Retina (tissue), 1 donor: ENCODE measurements at regions not wholly inside any gene's neighbourhood (a gene's known extent, or its start where the extent isn't known, plus 50 kb on each side); places are given as distances from the start of the nearest gene placed in this dataset.
"Not testable (repeated sequence)": the region's sequence is repeated elsewhere in the genome, so short reads cannot be mapped to it uniquely, and the experiment has no call there.

ENCODE experiments used
- DNase-seq: peaks from one replicate; pipeline ENCODE4 v3.0.0-alpha.2; 2016

GRCh38 chrX:23458957-23459356, 124.3 kb downstream of the PTCHD1 start:
- DNase-seq: not testable (repeated sequence)

GRCh38 chrX:23465105-23465791, 130.6 kb downstream of the PTCHD1 start:
- DNase-seq: no peak

GRCh38 chrX:23465985-23466384, 131.3 kb downstream of the PTCHD1 start:
- no peak for DNase-seq

GRCh38 chrX:23478056-23478455, 143.4 kb downstream of the PTCHD1 start:
- no peak for DNase-seq

- DNase-seq: no peak
These were observed 143.9 kb downstream of the PTCHD1 start for GRCh38 chrX:23478561-23478960.

- DNase-seq: no peak
These were observed 147.9 kb downstream of the PTCHD1 start for GRCh38 chrX:23482561-23482960.

- no peak for DNase-seq
These were observed 148.7 kb downstream of the PTCHD1 start for GRCh38 chrX:23483396-23483795.

GRCh38 chrX:23493941-23494374, 159.3 kb downstream of the PTCHD1 start:
- DNase-seq: no peak

GRCh38 chrX:23494741-23495140, 160.1 kb downstream of the PTCHD1 start:
- no peak for DNase-seq

GRCh38 chrX:23497919-23498318, 163.3 kb downstream of the PTCHD1 start:
- DNase-seq: no peak

GRCh38 chrX:23501974-23502373, 165.3 kb upstream of the PRDX4 start:
- no peak for DNase-seq

GRCh38 chrX:23503835-23504539, 163.3 kb upstream of the PRDX4 start:
- DNase-seq: no peak

GRCh38 chrX:23504540-23504884, 162.8 kb upstream of the PRDX4 start:
- no peak for DNase-seq

- DNase-seq: no peak
These were observed 162.4 kb upstream of the PRDX4 start for GRCh38 chrX:23504895-23505294.

- no peak for DNase-seq
These were observed 161.6 kb upstream of the PRDX4 start for GRCh38 chrX:23505531-23506303.

- no peak for DNase-seq
These were observed 158.0 kb upstream of the PRDX4 start for GRCh38 chrX:23509256-23509655.

GRCh38 chrX:23511793-23512192, 155.5 kb upstream of the PRDX4 start:
- DNase-seq: no peak

- DNase-seq: no peak
These were observed 154.2 kb upstream of the PRDX4 start for GRCh38 chrX:23513121-23513520.

GRCh38 chrX:23514082-23514481, 153.2 kb upstream of the PRDX4 start:
- DNase-seq: no peak

- no peak for DNase-seq
These were observed 152.3 kb upstream of the PRDX4 start for GRCh38 chrX:23515028-23515427.

GRCh38 chrX:23523026-23523657, 144.2 kb upstream of the PRDX4 start:
- not testable (repeated sequence) for DNase-seq

GRCh38 chrX:23524467-23524866, 142.8 kb upstream of the PRDX4 start:
- DNase-seq: no peak

GRCh38 chrX:23525531-23525930, 141.8 kb upstream of the PRDX4 start:
- DNase-seq: no peak
